Adrenal gland (tissue), 5 donors: ENCODE measurements at regions not wholly inside any gene's neighbourhood (a gene's known extent, or its start where the extent isn't known, plus 50 kb on each side); places are given as distances from the start of the nearest gene placed in this dataset.

Experiments used
- POLR2A ChIP-seq, 2 donors: fragments of 450-650 bp; IDR thresholded peaks; one replicate each; pipeline ENCODE4 v1.6.1; 2017; ENCODE audit warnings: antibody characterized with exemption in 2 of 2, mild to moderate bottlenecking in 2 of 2, moderate library complexity in 1 of 2
- TF ChIP-seq, protein P1 (sequence below), 6 experiments: fragments of 450-650 bp in 4 of 6; fragments of 200-600 bp in 2 of 6; sonication (generic) in 1 of 6; IDR thresholded peaks; 1 replicate in 5 of 6; 2 replicates in 1 of 6; pipeline versions ENCODE4 v1.5.1 to v1.8.0; 2016 to 2021; ENCODE audit warnings: antibody characterized with exemption in 6 of 6, mild to moderate bottlenecking in 2 of 6, moderate library complexity in 1 of 6
- donor health status: DM: no; HTN: no; CAD: no.

- TF ChIP-seq, protein P1, sequence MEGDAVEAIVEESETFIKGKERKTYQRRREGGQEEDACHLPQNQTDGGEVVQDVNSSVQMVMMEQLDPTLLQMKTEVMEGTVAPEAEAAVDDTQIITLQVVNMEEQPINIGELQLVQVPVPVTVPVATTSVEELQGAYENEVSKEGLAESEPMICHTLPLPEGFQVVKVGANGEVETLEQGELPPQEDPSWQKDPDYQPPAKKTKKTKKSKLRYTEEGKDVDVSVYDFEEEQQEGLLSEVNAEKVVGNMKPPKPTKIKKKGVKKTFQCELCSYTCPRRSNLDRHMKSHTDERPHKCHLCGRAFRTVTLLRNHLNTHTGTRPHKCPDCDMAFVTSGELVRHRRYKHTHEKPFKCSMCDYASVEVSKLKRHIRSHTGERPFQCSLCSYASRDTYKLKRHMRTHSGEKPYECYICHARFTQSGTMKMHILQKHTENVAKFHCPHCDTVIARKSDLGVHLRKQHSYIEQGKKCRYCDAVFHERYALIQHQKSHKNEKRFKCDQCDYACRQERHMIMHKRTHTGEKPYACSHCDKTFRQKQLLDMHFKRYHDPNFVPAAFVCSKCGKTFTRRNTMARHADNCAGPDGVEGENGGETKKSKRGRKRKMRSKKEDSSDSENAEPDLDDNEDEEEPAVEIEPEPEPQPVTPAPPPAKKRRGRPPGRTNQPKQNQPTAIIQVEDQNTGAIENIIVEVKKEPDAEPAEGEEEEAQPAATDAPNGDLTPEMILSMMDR (IDR thresholded peaks at IDR 0.05), result no peak
- no peak for TF ChIP-seq POLR2A (IDR thresholded peaks at IDR 0.05)
Measured at GRCh38 chr14:56881181-56881580, 70.9 kb upstream of the OTX2 start.
